Mucosa of descending colon (tissue), 3 donors: ENCODE measurements at regions not wholly inside any gene's neighbourhood (a gene's known extent, or its start where the extent isn't known, plus 50 kb on each side); places are given as distances from the start of the nearest gene placed in this dataset.

ENCODE experiments used
- ATAC-seq: fragments of 200-7000 bp; cut with Tn5 transposase; one replicate; pipeline ENCODE4 v1.9.1; 2020; ENCODE audit warnings: mild to moderate bottlenecking, moderate library complexity
- DNase-seq, 3 donors: peaks; one replicate each; pipeline ENCODE4 v3.0.0-alpha.2; 2020
- H3K36me3 ChIP-seq: fragments of 200-600 bp; one replicate; pipeline ENCODE4 v1.8.0; 2021; ENCODE audit warnings: low read depth, mild to moderate bottlenecking
- H3K4me1 ChIP-seq: fragments of 200-600 bp; one replicate; pipeline ENCODE4 v1.8.0; 2021; ENCODE audit warnings: low read depth, mild to moderate bottlenecking
- H3K4me3 ChIP-seq: fragments of 200-600 bp; one replicate; pipeline ENCODE4 v1.8.0; 2021; ENCODE audit warnings: mild to moderate bottlenecking
- H3K9me3 ChIP-seq: fragments of 200-600 bp; one replicate; pipeline ENCODE4 v1.8.0; 2021; ENCODE audit warnings: mild to moderate bottlenecking
- intact Hi-C, 2 donors: fragments of 100-400 bp; cut with DNase I in 1 of 2; cut with micrococcal nuclease in 1 of 2; formaldehyde crosslinking; loops; one replicate each; pipeline versions ENCODE4 v1.11.0 to v1.11.1; 2022; cut with DNase I, micrococcal nuclease
- TF ChIP-seq, protein P1 (sequence below): fragments of 200-600 bp; IDR thresholded peaks from one replicate; pipeline ENCODE4 v1.8.0; 2022; ENCODE audit warnings: antibody characterized with exemption, mild to moderate bottlenecking
- donor health status: DM: no; HTN: no; CAD: no; lungs with moderate emphysema.
- donor health status: DM: no; HTN: no; CAD: no.
- donor health status: DM: no; HTN: yes; CAD: no.

DNA sequence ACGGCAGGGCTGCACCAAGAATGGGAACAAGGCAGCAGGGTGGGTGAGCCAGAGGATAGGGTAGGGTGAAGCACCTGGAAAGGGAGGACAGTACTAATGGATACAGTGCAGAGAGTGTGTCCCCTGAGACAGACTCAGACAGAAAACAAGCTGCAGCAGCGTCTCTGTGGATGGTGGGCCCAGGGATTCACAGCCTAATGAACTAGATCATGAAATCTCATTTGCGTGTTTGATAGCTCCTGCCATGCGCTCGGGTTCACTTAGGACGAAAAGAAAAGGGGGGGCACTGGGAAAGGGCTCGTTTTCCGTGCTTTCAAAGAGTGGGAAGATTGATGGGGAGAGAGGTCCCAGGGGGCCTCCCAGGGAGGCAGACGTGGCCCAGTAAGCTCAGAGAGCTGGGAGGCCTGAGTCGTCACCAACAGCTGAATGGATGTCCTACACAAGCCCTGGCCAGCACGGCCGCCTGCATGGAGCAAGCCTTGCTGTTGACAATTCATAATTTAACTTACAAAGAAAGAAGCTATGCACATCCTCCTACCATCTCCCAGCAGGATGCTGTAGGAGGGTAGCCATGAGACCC, 446.9 kb downstream of the BCOR start:
- intact Hi-C loops = no loop called here
- H3K4me3 ChIP-seq = no peak overlapping the region
- TF ChIP-seq, protein P1, sequence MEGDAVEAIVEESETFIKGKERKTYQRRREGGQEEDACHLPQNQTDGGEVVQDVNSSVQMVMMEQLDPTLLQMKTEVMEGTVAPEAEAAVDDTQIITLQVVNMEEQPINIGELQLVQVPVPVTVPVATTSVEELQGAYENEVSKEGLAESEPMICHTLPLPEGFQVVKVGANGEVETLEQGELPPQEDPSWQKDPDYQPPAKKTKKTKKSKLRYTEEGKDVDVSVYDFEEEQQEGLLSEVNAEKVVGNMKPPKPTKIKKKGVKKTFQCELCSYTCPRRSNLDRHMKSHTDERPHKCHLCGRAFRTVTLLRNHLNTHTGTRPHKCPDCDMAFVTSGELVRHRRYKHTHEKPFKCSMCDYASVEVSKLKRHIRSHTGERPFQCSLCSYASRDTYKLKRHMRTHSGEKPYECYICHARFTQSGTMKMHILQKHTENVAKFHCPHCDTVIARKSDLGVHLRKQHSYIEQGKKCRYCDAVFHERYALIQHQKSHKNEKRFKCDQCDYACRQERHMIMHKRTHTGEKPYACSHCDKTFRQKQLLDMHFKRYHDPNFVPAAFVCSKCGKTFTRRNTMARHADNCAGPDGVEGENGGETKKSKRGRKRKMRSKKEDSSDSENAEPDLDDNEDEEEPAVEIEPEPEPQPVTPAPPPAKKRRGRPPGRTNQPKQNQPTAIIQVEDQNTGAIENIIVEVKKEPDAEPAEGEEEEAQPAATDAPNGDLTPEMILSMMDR = no peak
- ATAC-seq (no peak), DNase-seq (no peak)
- H3K36me3 ChIP-seq = no peaks in the 10 kb centered on the region
- H3K4me1 ChIP-seq = no peaks in the 10 kb centered on the region
- no peaks in the 10 kb centered on the region for H3K9me3 ChIP-seq

DNA sequence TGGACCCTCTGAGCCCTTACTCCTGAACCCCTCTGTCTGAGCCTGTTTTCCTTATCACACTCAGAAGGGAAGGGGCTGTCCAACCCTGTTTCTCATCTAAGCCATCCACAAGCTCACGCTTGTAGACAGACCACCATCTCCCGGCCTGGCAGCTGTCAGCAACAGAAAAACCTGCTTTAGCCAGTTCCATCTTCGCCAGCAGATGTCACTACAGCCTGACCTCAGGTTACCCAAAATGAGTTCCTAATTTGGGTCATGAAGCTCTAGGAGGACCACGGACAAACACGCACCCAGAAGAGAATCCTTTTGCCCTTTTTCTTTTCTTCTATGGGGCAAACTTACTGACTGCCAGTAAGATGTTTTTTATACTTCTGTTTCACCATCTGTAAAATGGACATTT, 445.4 kb downstream of the BCOR start:
- H3K4me1 ChIP-seq = no peaks in the 10 kb centered on the region
- H3K36me3 ChIP-seq = no peaks in the 10 kb centered on the region
- DNase-seq (peak in 1 of 3 donors; percentile 43), ATAC-seq (no peak)
- H3K4me3 ChIP-seq = no peak overlapping the region
- intact Hi-C loops = no loop called here
- H3K9me3 ChIP-seq = no peaks in the 10 kb centered on the region
- TF ChIP-seq, protein P1 = no peak

DNA sequence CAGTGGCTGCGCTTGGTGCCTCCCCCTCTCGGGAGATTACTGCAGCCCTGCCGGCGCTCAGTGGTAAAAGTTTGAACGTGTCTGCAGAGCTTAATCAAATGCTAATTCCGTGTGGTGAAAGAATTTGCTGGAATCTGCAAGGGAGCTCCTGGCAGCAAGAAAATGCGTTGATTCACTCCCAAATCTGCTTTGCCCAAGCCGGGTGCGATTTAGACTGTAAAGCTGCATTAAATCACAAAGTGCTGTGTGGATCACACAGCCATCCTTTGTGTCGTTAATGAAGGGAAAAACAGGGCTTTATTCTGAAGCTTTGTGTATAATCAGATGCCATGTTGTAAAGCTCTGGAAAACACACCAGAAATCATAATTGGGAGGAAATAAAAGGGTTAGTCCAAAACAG, 444.1 kb downstream of the BCOR start:
- ATAC-seq = no peak
- H3K4me3 ChIP-seq = no peak overlapping the region

DNA sequence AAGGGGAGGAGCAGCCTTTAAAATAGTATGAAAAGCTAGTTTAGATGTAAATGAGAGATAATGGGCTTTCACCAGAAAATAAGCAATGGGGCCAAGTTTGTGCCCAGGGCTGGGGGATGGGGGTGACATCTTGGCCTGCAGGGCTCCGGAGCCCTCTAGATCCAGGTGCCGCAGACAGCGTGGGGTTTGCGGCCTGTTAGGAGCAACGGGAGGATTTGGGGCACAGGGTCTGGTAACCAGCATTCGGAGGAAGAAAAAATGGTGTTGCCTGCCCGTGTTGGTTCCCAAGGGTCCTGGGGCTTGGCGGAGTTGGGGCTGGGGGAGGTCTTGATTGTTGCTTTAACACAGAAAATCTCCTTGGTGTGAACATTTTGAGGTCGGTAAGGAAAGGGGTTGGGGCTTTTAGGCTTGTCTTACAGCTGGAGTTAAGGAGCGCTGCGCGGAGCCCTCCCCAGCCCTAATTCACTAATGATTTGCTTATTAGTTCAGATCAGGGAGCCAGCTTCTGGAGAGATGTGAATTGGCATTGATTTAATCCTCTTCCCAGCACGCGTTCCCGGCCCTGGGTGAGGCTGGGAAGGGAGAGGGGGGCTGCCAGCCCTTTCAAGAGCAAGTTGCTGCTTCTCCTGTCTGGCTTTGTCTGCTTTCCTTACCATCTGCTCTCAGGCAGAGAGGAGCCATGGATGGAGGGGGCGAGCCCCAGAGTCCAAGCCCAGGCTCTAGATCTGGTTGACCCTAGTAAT, 443.4 kb downstream of the BCOR start:
- H3K4me3 ChIP-seq = no peak overlapping the region
- TF ChIP-seq, protein P1 = no peak

More for the DNA sequence above, 444.1 kb downstream of the BCOR start:
- H3K9me3 ChIP-seq = no peaks in the 10 kb centered on the region
- intact Hi-C loops = no loop called here
- TF ChIP-seq, protein P1 = no peak
- no peak for DNase-seq
- no peaks in the 10 kb centered on the region for H3K36me3 ChIP-seq
- no peaks in the 10 kb centered on the region for H3K4me1 ChIP-seq

DNA sequence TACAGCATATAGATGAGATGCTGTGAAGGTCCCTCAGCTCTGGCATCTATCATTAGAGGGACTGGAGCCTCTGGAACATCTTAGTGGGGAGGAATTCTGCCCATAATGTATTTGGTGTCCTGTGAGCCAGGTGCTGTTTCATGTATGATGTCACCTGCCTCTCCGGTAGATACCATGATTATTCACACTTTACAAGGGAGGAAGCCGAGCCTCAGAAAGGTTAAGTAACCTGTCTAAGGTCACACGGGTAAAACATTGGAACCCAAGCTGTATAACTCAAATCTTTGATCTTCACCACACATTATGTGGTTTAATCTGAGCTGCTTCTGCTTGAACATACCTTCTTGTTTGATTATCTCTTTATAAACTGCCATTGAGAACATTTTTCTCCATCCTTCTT, 442.8 kb downstream of the BCOR start:
- H3K4me1 ChIP-seq = no peaks in the 10 kb centered on the region
- intact Hi-C loops = no loop called here
- no peaks in the 10 kb centered on the region for H3K36me3 ChIP-seq
- TF ChIP-seq, protein P1 = no peak
- no peak overlapping the region for H3K4me3 ChIP-seq
- no peaks in the 10 kb centered on the region for H3K9me3 ChIP-seq
- ATAC-seq = no peak
- no peak for DNase-seq

More for the DNA sequence above, 443.4 kb downstream of the BCOR start:
- intact Hi-C loops = no loop called here
- DNase-seq (no peak), ATAC-seq (no peak)
- no peaks in the 10 kb centered on the region for H3K4me1 ChIP-seq
- H3K36me3 ChIP-seq = no peaks in the 10 kb centered on the region
- no peaks in the 10 kb centered on the region for H3K9me3 ChIP-seq
